ENCODE measurements at regions not wholly inside any gene's neighbourhood (a gene's known extent, or its start where the extent isn't known, plus 50 kb on each side); places are given as distances from the start of the nearest gene placed in this dataset.

GRCh38 chr9:25418974-25419373 is 259.3 kb downstream of the TUSC1 start:
- CTCF ChIA-PET = no interaction called here
- no peak for TF ChIP-seq CTCF (IDR thresholded peaks at IDR 0.05)
- Mint-ChIP-seq H3K36me3 (ENCODE audit: low read depth) (no peaks in the 10 kb centered on the region), H3K27ac (no peak overlapping the region), H3K4me1 (ENCODE audit: low read depth) (no peaks in the 10 kb centered on the region), H3K4me3 (no peak overlapping the region), H3K27me3 (no peaks in the 10 kb centered on the region), H3K9me3 (peaks cover 17% of the 10 kb centered on the region)
- intact Hi-C loops (cut with micrococcal nuclease) = no loop called here
- DNase-seq = no peak
- POLR2A ChIA-PET = no interaction called here
- ATAC-seq = no peak

GRCh38 chr9:25415718-25416117 is 262.5 kb downstream of the TUSC1 start:
- H3K27ac Mint-ChIP-seq = no peak overlapping the region
- ChIA-PET CTCF (no interaction called here), POLR2A (no interaction called here)
- ATAC-seq (no peak), DNase-seq (no peak)
- H3K9me3 Mint-ChIP-seq = peaks cover 19% of the 10 kb centered on the region
- no peak for TF ChIP-seq CTCF (IDR thresholded peaks at IDR 0.05)
- H3K4me3 Mint-ChIP-seq = no peak overlapping the region
- intact Hi-C loops (cut with micrococcal nuclease) = no loop called here
- no peaks in the 10 kb centered on the region for H3K4me1 Mint-ChIP-seq (ENCODE audit: low read depth)
- no peaks in the 10 kb centered on the region for H3K36me3 Mint-ChIP-seq (ENCODE audit: low read depth)
- no peaks in the 10 kb centered on the region for H3K27me3 Mint-ChIP-seq

- Mint-ChIP-seq H3K4me1 (ENCODE audit: low read depth) (no peaks in the 10 kb centered on the region), H3K4me3 (no peak overlapping the region)
Observed at GRCh38 chr9:25412646-25413045, 265.6 kb downstream of the TUSC1 start.

GRCh38 chr9:25397746-25398145 is 280.5 kb downstream of the TUSC1 start:
- intact Hi-C loops (cut with micrococcal nuclease) = no loop called here
- H3K9me3 Mint-ChIP-seq = peaks cover 14% of the 10 kb centered on the region

More at GRCh38 chr9:25412646-25413045, 265.6 kb downstream of the TUSC1 start:
- no peak for TF ChIP-seq CTCF (IDR thresholded peaks at IDR 0.05)
- intact Hi-C loops (cut with micrococcal nuclease) = no loop called here
- ATAC-seq (no peak), DNase-seq (no peak)
- ChIA-PET POLR2A (no interaction called here), CTCF (no interaction called here)
- H3K27me3 Mint-ChIP-seq = no peaks in the 10 kb centered on the region
- H3K27ac Mint-ChIP-seq = no peak overlapping the region
- H3K36me3 Mint-ChIP-seq (ENCODE audit: low read depth) = no peaks in the 10 kb centered on the region
- H3K9me3 Mint-ChIP-seq = peaks cover 10% of the 10 kb centered on the region

GRCh38 chr9:25396828-25397227 is 281.4 kb downstream of the TUSC1 start:
- ChIA-PET CTCF (no interaction called here), POLR2A (no interaction called here)
- H3K4me1 Mint-ChIP-seq (ENCODE audit: low read depth) = no peaks in the 10 kb centered on the region
- H3K27me3 Mint-ChIP-seq = no peaks in the 10 kb centered on the region
- H3K9me3 Mint-ChIP-seq = peaks cover 15% of the 10 kb centered on the region
- DNase-seq (no peak), ATAC-seq (no peak)
- intact Hi-C loops (cut with micrococcal nuclease) = no loop called here
- no peak overlapping the region for H3K4me3 Mint-ChIP-seq
- TF ChIP-seq CTCF (IDR thresholded peaks at IDR 0.05) = no peak
- no peak overlapping the region for H3K27ac Mint-ChIP-seq
- H3K36me3 Mint-ChIP-seq (ENCODE audit: low read depth) = no peaks in the 10 kb centered on the region

More at GRCh38 chr9:25397746-25398145, 280.5 kb downstream of the TUSC1 start:
- TF ChIP-seq CTCF (IDR thresholded peaks at IDR 0.05) = no peak
- Mint-ChIP-seq H3K27me3 (no peaks in the 10 kb centered on the region), H3K36me3 (ENCODE audit: low read depth) (no peaks in the 10 kb centered on the region), H3K27ac (no peak overlapping the region), H3K4me3 (no peak overlapping the region), H3K4me1 (ENCODE audit: low read depth) (no peaks in the 10 kb centered on the region)
- no peak for DNase-seq
- CTCF ChIA-PET = no interaction called here
- POLR2A ChIA-PET = no interaction called here
- no peak for ATAC-seq

All from activated CD8-positive, alpha-beta T cell treated with anti-CD3 and anti-CD28 coated beads for 36 hours (primary cell).